SIG-M5 treated with dmso at 0.1 percent for 504 hours (cell line): ENCODE measurements at regions not wholly inside any gene's neighbourhood (a gene's known extent, or its start where the extent isn't known, plus 50 kb on each side); places are given as distances from the start of the nearest gene placed in this dataset.
"Not testable (repeated sequence)": the region's sequence is repeated elsewhere in the genome, so short reads cannot be mapped to it uniquely, and the experiment has no call there.

Experiments used
- DNase-seq: peaks from one replicate; lab custom pipeline; 2025; ENCODE audit not compliant: unreplicated experiment; lab: John Stamatoyannopoulos, UW

- no peak for DNase-seq
Observed at GRCh38 chr17:79560527-79560926, 50.3 kb downstream of the RBFOX3 start.

- no peak for DNase-seq
Observed at GRCh38 chr17:79559111-79559887, 51.6 kb downstream of the RBFOX3 start.

- DNase-seq = no peak
Observed at GRCh38 chr17:79558091-79558900, 52.6 kb downstream of the RBFOX3 start.

- DNase-seq = no peak
Observed at GRCh38 chr17:79557276-79558090, 53.4 kb downstream of the RBFOX3 start.

GRCh38 chr17:79556271-79556670 lies 54.6 kb downstream of the RBFOX3 start:
- DNase-seq = no peak

- no peak for DNase-seq
Observed at GRCh38 chr17:79555543-79555942, 55.3 kb downstream of the RBFOX3 start.

GRCh38 chr17:79554346-79554745 lies 56.5 kb downstream of the RBFOX3 start:
- not testable (repeated sequence) for DNase-seq

GRCh38 chr17:79552824-79553223 lies 58.0 kb downstream of the RBFOX3 start:
- DNase-seq = no peak

- DNase-seq = no peak
Observed at GRCh38 chr17:79552405-79552804, 58.4 kb downstream of the RBFOX3 start.

- DNase-seq = no peak
Observed at GRCh38 chr17:79549141-79549915, 61.5 kb downstream of the RBFOX3 start.

- DNase-seq = no peak
Observed at GRCh38 chr17:79548116-79548515, 62.7 kb downstream of the RBFOX3 start.

GRCh38 chr17:79547586-79547985 lies 63.3 kb downstream of the RBFOX3 start:
- no peak for DNase-seq

- DNase-seq = not testable (repeated sequence)
Observed at GRCh38 chr17:79547171-79547570, 63.7 kb downstream of the RBFOX3 start.

GRCh38 chr17:79546386-79546785 lies 64.5 kb downstream of the RBFOX3 start:
- DNase-seq = no peak

- DNase-seq = no peak
Observed at GRCh38 chr17:79545251-79546005, 65.4 kb downstream of the RBFOX3 start.

GRCh38 chr17:79544142-79544914 lies 66.5 kb downstream of the RBFOX3 start:
- no peak for DNase-seq

GRCh38 chr17:79543531-79543930 lies 67.3 kb downstream of the RBFOX3 start:
- DNase-seq = no peak

- DNase-seq = no peak
Observed at GRCh38 chr17:79542718-79543117, 68.1 kb downstream of the RBFOX3 start.
